Mesendoderm (in vitro differentiated cells): ENCODE measurements at regions not wholly inside any gene's neighbourhood (a gene's known extent, or its start where the extent isn't known, plus 50 kb on each side); places are given as distances from the start of the nearest gene placed in this dataset.

Source experiments
- DNase-seq: peaks from one replicate; pipeline ENCODE4 v3.0.0; 2013
- H2AK5ac ChIP-seq: 2 replicates; pipeline ENCODE4 v1.6.1; 2013; ENCODE audit warnings: low read length, inconsistent platforms
- H2BK120ac ChIP-seq: 2 replicates; pipeline ENCODE4 v1.6.1; 2013; ENCODE audit warnings: low read depth, mild to moderate bottlenecking, low read length, moderate library complexity, mixed read lengths
- H2BK15ac ChIP-seq: replicated peaks from 2 replicates; pipeline ENCODE4 v1.6.1; 2013; ENCODE audit warnings: low read depth, mild to moderate bottlenecking, moderate library complexity
- H2BK5ac ChIP-seq: 2 replicates; pipeline ENCODE4 v1.6.1; 2013; ENCODE audit warnings: low read length, inconsistent platforms
- H3K18ac ChIP-seq: 2 replicates; pipeline ENCODE4 v1.6.1; 2013; ENCODE audit warnings: mild to moderate bottlenecking, low read length, mixed read lengths
- H3K23ac ChIP-seq: one replicate; pipeline ENCODE4 v1.6.1; 2013; ENCODE audit warnings: low read length
- H3K27ac ChIP-seq: 2 replicates; pipeline ENCODE4 v1.5.1; 2013; ENCODE audit warnings: low read depth, mild to moderate bottlenecking, inconsistent platforms, low read length, moderate library complexity
- H3K27me3 ChIP-seq: 2 replicates; pipeline ENCODE4 v1.6.1; 2013; ENCODE audit warnings: low read length, control low read depth, mild to moderate bottlenecking, inconsistent platforms; ENCODE audit not compliant: insufficient read depth, poor library complexity
- H3K36me3 ChIP-seq: 2 replicates; pipeline ENCODE4 v1.6.1; 2013; ENCODE audit warnings: low read length, inconsistent platforms; ENCODE audit not compliant: control insufficient read depth, insufficient read depth
- H3K4ac ChIP-seq: one replicate; pipeline ENCODE4 v1.6.1; 2013; ENCODE audit warnings: low read depth, mild to moderate bottlenecking, low read length, moderate library complexity
- H3K4me1 ChIP-seq: 2 replicates; pipeline ENCODE4 v1.6.1; 2013; ENCODE audit warnings: low read depth, low read length, inconsistent platforms; ENCODE audit not compliant: control insufficient read depth
- H3K4me2 ChIP-seq: 2 replicates; pipeline ENCODE4 v1.6.1; 2013; ENCODE audit warnings: low read length
- H3K4me3 ChIP-seq: 2 replicates; pipeline ENCODE4 v1.5.1; 2013; ENCODE audit warnings: mild to moderate bottlenecking, low read length
- H3K56ac ChIP-seq: one replicate; pipeline ENCODE4 v1.6.1; 2013; ENCODE audit warnings: low read length
- H3K79me1 ChIP-seq: 2 replicates; pipeline ENCODE4 v1.6.1; 2013; ENCODE audit warnings: low read length, inconsistent platforms
- H3K79me2 ChIP-seq: 2 replicates; pipeline ENCODE4 v1.6.1; 2013; ENCODE audit warnings: mild to moderate bottlenecking, low read length; ENCODE audit not compliant: control insufficient read depth, insufficient read depth
- H3K9ac ChIP-seq: 2 replicates; pipeline ENCODE4 v1.6.1; 2013; ENCODE audit warnings: low read length, inconsistent platforms
- H4K5ac ChIP-seq: one replicate; pipeline ENCODE4 v1.6.1; 2013; ENCODE audit warnings: low read length
- H4K8ac ChIP-seq: one replicate; pipeline ENCODE4 v1.6.1; 2013; ENCODE audit warnings: low read depth, mild to moderate bottlenecking, control low read depth, low read length, moderate library complexity
- WGBS: extraction: QIAGEN DNeasy Blood & Tissue Kit; methylation state at CpG from one replicate; pipeline ENCODE4 v1.1.7; 2013; ENCODE audit warnings: low lambda C conversion rate, missing lambda C conversion rate; ENCODE audit not compliant: insufficient coverage; ENCODE audit errors: extremely low coverage; 5-methylcytosine and 5-hydroxymethylcytosine counted together

GRCh38 chr3:23099021-23099420 lies 104.1 kb upstream of the UBE2E2 start:
- Histone ChIP-seq H3K4ac (no peak overlapping the region), H3K27ac (no peak overlapping the region), H3K27me3 (no peaks in the 10 kb centered on the region), H3K79me1 (no peaks in the 10 kb centered on the region), H2BK15ac (no peak overlapping the region), H4K8ac (no peak overlapping the region), H3K4me3 (no peak overlapping the region), H3K36me3 (no peaks in the 10 kb centered on the region), H2BK120ac (no peak overlapping the region), H2AK5ac (no peak overlapping the region), H2BK5ac (no peak overlapping the region), H3K79me2 (no peaks in the 10 kb centered on the region), H3K56ac (no peak overlapping the region), H3K4me1 (peaks cover 1% of the 10 kb centered on the region), H3K4me2 (no peak overlapping the region), H3K23ac (no peak overlapping the region), H3K9ac (no peak overlapping the region), H3K18ac (no peak overlapping the region), H4K5ac (no peak overlapping the region)
- no CpG with 5 or more reads among the region's 1 CpG for WGBS
- DNase-seq, result no peak

- no peaks in the 10 kb centered on the region for H3K79me2 ChIP-seq
- H2BK120ac ChIP-seq, result no peak overlapping the region
- H3K56ac ChIP-seq, result no peak overlapping the region
- no peak overlapping the region for H3K4me3 ChIP-seq
- no peaks in the 10 kb centered on the region for H3K79me1 ChIP-seq
- H3K27ac ChIP-seq, result no peak overlapping the region
- peaks cover 1% of the 10 kb centered on the region for H3K4me1 ChIP-seq
- H3K9ac ChIP-seq, result no peak overlapping the region
- H2AK5ac ChIP-seq, result no peak overlapping the region
- no peak overlapping the region for H4K8ac ChIP-seq
- no peak overlapping the region for H2BK15ac ChIP-seq
- H3K4me2 ChIP-seq, result no peak overlapping the region
- H4K5ac ChIP-seq, result no peak overlapping the region
- H3K18ac ChIP-seq, result peak overlapping the region; percentile 80
- no peaks in the 10 kb centered on the region for H3K27me3 ChIP-seq
- H3K23ac ChIP-seq, result no peak overlapping the region
- no peak overlapping the region for H2BK5ac ChIP-seq
- no peak overlapping the region for H3K4ac ChIP-seq
- WGBS, result no CpG with 5 or more reads among the region's 2 CpGs
- no peaks in the 10 kb centered on the region for H3K36me3 ChIP-seq
- no peak for DNase-seq
Measured at GRCh38 chr3:23099677-23100076, 103.5 kb upstream of the UBE2E2 start.

GRCh38 chr3:23100106-23100505 lies 103.0 kb upstream of the UBE2E2 start:
- Histone ChIP-seq H3K36me3 (no peaks in the 10 kb centered on the region), H3K56ac (no peak overlapping the region), H4K8ac (no peak overlapping the region), H3K4me1 (peaks cover 1% of the 10 kb centered on the region), H3K27me3 (no peaks in the 10 kb centered on the region), H3K4me3 (no peak overlapping the region), H3K27ac (no peak overlapping the region), H3K23ac (no peak overlapping the region), H3K79me2 (no peaks in the 10 kb centered on the region), H4K5ac (no peak overlapping the region), H3K4ac (no peak overlapping the region), H2AK5ac (no peak overlapping the region), H2BK5ac (no peak overlapping the region), H3K9ac (no peak overlapping the region), H2BK15ac (no peak overlapping the region), H3K79me1 (no peaks in the 10 kb centered on the region), H3K4me2 (no peak overlapping the region), H2BK120ac (no peak overlapping the region), H3K18ac (no peak overlapping the region)
- no peak for DNase-seq
- no CpG with 5 or more reads among the region's 9 CpGs for WGBS

- Histone ChIP-seq H3K27me3 (no peaks in the 10 kb centered on the region), H3K27ac (no peak overlapping the region), H3K56ac (no peak overlapping the region), H3K4me1 (no peaks in the 10 kb centered on the region), H3K18ac (no peak overlapping the region), H3K23ac (no peak overlapping the region), H2BK15ac (no peak overlapping the region), H3K9ac (no peak overlapping the region), H2BK5ac (no peak overlapping the region), H3K4me2 (no peak overlapping the region), H2AK5ac (no peak overlapping the region), H4K5ac (no peak overlapping the region), H3K79me2 (no peaks in the 10 kb centered on the region), H3K4me3 (no peak overlapping the region), H3K79me1 (no peaks in the 10 kb centered on the region), H2BK120ac (no peak overlapping the region), H3K36me3 (no peaks in the 10 kb centered on the region), H4K8ac (no peak overlapping the region), H3K4ac (no peak overlapping the region)
- DNase-seq, result peak; percentile 36
- no CpG with 5 or more reads among the region's 1 CpG for WGBS
Measured at GRCh38 chr3:23103764-23104163, 99.4 kb upstream of the UBE2E2 start.

- no peak overlapping the region for H2BK5ac ChIP-seq
- H3K4me3 ChIP-seq, result no peak overlapping the region
- no peak overlapping the region for H2BK120ac ChIP-seq
- no peaks in the 10 kb centered on the region for H3K27me3 ChIP-seq
- no peak overlapping the region for H3K18ac ChIP-seq
- no peak overlapping the region for H4K5ac ChIP-seq
- no peak overlapping the region for H3K4me2 ChIP-seq
- no peaks in the 10 kb centered on the region for H3K79me2 ChIP-seq
- H3K23ac ChIP-seq, result no peak overlapping the region
- H3K4ac ChIP-seq, result no peak overlapping the region
- H2BK15ac ChIP-seq, result no peak overlapping the region
- H3K9ac ChIP-seq, result no peak overlapping the region
- H3K79me1 ChIP-seq, result no peaks in the 10 kb centered on the region
- no peaks in the 10 kb centered on the region for H3K4me1 ChIP-seq
- no peak overlapping the region for H3K56ac ChIP-seq
- no peaks in the 10 kb centered on the region for H3K36me3 ChIP-seq
- H3K27ac ChIP-seq, result no peak overlapping the region
- no peak overlapping the region for H2AK5ac ChIP-seq
- DNase-seq, result no peak
- H4K8ac ChIP-seq, result no peak overlapping the region
Measured at GRCh38 chr3:23105048-23105447, 98.1 kb upstream of the UBE2E2 start.

DNA sequence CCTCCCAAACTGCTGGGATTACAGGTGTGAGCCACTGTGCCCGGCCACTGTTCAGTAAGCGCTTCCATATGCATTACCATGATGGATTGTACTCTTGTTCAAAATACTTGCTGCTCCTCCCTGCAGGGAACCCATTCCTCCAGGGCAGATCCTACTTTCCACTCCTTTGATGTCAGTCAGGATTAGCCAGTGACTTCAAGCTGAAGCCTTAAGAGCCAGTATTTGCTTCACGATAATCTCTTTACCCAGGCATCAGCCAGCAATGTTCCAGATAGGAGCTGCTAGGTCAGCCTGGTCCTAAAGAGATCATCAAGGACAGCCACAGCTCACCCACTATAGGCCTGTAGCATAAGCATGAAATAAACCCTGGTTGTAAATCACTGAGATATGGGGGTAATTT lies 96.5 kb upstream of the UBE2E2 start:
- Histone ChIP-seq H3K4me3 (no peak overlapping the region), H3K4ac (no peak overlapping the region), H3K79me2 (no peaks in the 10 kb centered on the region), H3K9ac (no peak overlapping the region), H3K36me3 (no peaks in the 10 kb centered on the region), H3K4me2 (no peak overlapping the region), H3K56ac (no peak overlapping the region), H3K18ac (no peak overlapping the region), H3K4me1 (no peaks in the 10 kb centered on the region), H4K8ac (no peak overlapping the region), H3K27ac (no peak overlapping the region), H2BK5ac (no peak overlapping the region), H3K27me3 (no peaks in the 10 kb centered on the region), H2AK5ac (no peak overlapping the region), H2BK120ac (no peak overlapping the region), H4K5ac (no peak overlapping the region), H3K23ac (no peak overlapping the region), H2BK15ac (no peak overlapping the region), H3K79me1 (no peaks in the 10 kb centered on the region)
- peak; percentile 69 for DNase-seq
- WGBS, result no CpG with 5 or more reads among the region's 3 CpGs
